Fibroblast of villous mesenchyme (primary cell): ENCODE measurements at regions not wholly inside any gene's neighbourhood (a gene's known extent, or its start where the extent isn't known, plus 50 kb on each side); places are given as distances from the start of the nearest gene placed in this dataset.

Experiments
- DNase-seq: peaks from one replicate; pipeline ENCODE4 v3.0.0-alpha.2; 2010; ENCODE audit warnings: low read depth
- H3K4me3 ChIP-seq: 2 replicates; pipeline ENCODE4 v1.5.1; 2011; ENCODE audit warnings: low read depth, mild to moderate bottlenecking, low read length
- TF ChIP-seq, protein P1 (sequence below): IDR thresholded peaks from 2 replicates; pipeline ENCODE4 v1.5.1; 2012; ENCODE audit warnings: low read depth, mild to moderate bottlenecking, low read length; ENCODE audit not compliant: insufficient read depth

DNA sequence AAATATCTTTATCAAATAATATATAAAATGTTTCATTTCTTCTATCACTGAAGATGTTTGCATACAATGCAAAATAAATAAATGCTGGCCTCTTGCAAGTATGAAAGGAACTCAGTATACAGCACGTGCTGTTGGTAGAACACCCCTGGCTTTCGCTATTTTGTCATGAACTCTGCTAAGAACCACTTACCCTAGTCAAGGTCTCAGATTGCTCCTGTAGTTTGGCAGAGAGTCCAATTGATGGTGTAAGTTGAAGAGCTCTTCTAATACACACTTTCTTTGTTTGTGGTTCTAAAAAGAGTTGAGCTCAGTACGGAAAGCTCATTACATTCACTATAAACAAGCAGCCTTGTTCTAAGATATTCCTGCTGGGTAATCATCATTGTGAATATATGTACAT lies 1258.9 kb downstream of the EFNB2 start:
- TF ChIP-seq, protein P1, sequence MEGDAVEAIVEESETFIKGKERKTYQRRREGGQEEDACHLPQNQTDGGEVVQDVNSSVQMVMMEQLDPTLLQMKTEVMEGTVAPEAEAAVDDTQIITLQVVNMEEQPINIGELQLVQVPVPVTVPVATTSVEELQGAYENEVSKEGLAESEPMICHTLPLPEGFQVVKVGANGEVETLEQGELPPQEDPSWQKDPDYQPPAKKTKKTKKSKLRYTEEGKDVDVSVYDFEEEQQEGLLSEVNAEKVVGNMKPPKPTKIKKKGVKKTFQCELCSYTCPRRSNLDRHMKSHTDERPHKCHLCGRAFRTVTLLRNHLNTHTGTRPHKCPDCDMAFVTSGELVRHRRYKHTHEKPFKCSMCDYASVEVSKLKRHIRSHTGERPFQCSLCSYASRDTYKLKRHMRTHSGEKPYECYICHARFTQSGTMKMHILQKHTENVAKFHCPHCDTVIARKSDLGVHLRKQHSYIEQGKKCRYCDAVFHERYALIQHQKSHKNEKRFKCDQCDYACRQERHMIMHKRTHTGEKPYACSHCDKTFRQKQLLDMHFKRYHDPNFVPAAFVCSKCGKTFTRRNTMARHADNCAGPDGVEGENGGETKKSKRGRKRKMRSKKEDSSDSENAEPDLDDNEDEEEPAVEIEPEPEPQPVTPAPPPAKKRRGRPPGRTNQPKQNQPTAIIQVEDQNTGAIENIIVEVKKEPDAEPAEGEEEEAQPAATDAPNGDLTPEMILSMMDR, result no peak
- no peak overlapping the region for H3K4me3 ChIP-seq
- no peak for DNase-seq

DNA sequence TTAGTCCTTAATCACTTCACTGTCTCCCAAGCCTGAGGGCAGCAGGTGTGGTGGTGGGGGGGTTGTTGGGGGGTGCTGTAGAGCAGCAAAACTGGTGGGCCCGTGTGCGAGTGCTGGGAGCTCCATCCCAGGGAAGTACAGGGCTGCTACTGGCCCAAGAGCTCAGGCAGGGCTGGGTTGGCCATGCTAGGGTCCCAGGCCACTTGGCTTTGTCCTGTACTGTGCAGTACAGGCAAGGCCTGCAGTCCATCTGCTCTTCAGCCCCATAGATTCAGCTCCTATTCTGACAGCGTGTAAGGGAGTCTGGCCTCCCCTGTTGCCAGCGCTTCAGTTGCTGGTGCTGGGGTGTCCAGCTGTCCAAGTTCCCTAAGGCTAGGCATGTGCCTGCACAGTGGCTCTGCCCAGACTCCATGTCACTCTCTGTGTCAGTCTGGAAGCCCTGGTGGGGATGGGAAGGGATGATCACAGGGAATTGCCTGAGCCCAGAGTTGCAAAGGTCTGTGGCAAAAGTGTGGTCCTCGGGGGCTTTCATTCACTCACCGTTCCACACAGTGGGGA lies 1261.7 kb downstream of the EFNB2 start:
- DNase-seq, result no peak
- no peak overlapping the region for H3K4me3 ChIP-seq
- TF ChIP-seq, protein P1, result no peak

DNA sequence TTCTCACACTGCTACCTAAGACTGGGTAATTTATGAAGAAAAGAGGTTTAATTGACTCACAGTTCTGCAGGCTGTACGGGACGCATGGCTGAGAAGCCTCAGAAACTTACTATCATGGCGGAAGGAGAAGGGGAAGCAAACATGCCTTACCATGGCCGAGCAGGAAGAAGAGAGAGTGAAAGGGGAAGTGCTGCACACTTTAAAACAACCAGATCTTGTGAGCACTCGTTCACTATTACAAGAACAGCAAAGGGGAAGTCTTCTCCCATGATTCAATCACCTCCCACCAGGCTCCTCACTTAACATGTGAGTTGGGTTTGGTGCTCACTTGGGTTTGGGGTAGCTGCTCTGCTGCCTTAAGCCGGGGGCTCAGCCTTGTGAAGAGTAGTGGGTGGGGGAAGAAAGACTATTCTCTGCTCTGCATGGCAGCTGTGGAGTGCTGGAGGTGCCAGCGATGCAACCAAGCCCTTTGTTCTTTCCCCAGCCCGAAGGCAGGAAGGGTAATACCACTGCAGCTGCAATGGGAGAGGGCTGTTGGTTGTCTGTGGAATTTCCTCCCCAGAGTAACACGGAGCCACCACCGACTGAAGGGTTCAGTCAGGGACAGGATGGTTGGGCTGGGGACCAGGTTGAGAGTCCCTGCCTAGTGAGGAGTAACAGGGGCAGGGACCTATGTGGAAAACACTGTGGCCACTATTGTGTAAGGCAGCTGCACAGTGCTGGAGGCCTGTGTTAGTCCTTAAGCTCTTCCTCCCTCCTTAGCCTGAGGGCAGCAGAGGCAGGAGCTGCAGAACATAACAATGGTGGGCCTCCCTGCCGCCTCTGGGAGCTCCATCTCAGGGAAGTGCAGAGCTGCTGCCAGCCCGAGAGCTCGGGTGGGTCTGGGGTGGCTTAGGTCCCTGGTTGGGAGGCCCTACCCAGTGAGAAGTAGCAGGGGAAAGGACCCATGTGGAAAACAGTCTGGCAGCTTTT lies 1262.5 kb downstream of the EFNB2 start:
- no peak for DNase-seq
- H3K4me3 ChIP-seq, result no peak overlapping the region
- TF ChIP-seq, protein P1, result no peak

DNA sequence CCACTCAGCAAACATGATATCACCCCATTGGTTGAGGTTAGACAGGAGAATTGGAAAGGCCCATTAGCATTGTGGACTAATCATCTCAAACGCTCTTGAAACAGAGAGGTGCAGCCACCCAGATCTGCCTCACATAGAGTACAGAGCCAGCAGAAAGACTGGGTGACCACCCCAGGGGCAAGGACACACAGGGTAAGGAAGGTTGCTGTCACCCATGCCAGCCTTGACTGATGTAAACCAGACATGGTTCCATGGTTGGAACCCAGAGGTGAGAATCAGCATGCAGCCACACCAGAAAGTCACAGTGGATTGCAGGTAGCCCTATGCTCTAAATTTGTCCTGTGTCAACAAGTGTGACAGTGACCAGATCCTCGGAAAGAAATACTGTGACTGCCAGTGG lies 1268.8 kb downstream of the EFNB2 start:
- H3K4me3 ChIP-seq, result no peak overlapping the region
- DNase-seq, result no peak
- TF ChIP-seq, protein P1, result no peak

DNA sequence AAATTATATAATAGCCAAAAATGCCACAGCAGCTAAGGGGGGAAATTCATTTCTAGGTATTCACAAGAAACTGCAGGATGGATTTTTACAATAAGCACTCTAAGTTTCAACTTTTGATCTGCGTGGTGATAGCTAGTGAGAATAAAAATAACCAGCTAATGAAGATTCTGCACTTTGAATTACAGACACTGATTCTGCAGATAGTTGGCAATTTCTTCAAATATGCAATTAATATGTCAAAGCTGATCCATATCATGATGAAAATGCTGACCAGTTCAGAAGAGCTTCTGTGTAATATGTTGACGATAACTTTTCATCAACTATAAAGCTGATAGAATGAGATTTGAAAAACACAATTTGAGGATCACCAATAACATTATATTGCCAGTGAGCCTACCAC lies 1272.9 kb downstream of the EFNB2 start:
- no peak overlapping the region for H3K4me3 ChIP-seq
- no peak for DNase-seq
- TF ChIP-seq, protein P1, result no peak

DNA sequence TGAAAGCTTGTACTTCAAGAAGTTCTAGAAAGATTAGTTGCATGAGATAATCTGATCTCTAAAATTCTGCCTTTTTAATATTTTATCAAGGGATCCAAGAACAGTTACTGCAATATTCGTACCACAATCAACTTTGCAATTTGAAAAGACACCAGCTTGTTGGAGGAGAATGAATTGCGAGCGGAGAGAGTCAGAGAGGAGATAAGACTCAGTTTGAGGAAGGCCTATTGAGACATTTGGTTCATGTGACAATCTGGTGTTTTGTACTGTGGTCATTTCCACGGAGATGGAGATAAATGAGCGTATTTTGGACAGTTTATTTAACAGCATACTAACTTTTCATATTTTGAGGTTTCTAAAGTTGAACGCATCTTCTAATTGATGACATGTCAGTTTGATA lies 1276.0 kb downstream of the EFNB2 start:
- no peak for DNase-seq
- no peak overlapping the region for H3K4me3 ChIP-seq
- TF ChIP-seq, protein P1, result no peak
